Endothelial cell of umbilical vein (primary cell): ENCODE measurements at regions not wholly inside any gene's neighbourhood (a gene's known extent, or its start where the extent isn't known, plus 50 kb on each side); places are given as distances from the start of the nearest gene placed in this dataset.

Experiments used
- BruUV-seq: library from RNA; stranded (reverse); fragments of 400-500 nt; replicated peaks from 2 replicates; lab custom pipeline; 2021; lab: Mats Ljungman, UMichigan
- CTCF ChIA-PET: fragments of 300-600, 350-600 bp; sonication (Branson Sonifier 250); formaldehyde crosslinking; loops from one replicate; lab custom pipeline; 2021; ENCODE audit warnings: antibody characterized with exemption, inconsistent platforms; lab: Charles Lee
- POLR2A ChIA-PET: fragments of 300-600, 350-600 bp; sonication (Branson Sonifier 250); formaldehyde crosslinking; loops from one replicate; lab custom pipeline; 2021; ENCODE audit warnings: antibody characterized with exemption, inconsistent platforms; lab: Charles Lee
- DNase-seq: peaks from one replicate; pipeline ENCODE4 v3.0.0-alpha.2; 2011; ENCODE audit warnings: low read depth, low spot score
- FAIRE-seq: peaks from 2 replicates; lab custom pipeline; 2011; peaks lifted over from hg19 to GRCh38; lab: Jason Lieb, UNC
- H2AFZ ChIP-seq: 2 replicates; pipeline ENCODE4 v1.6.0; 2012; ENCODE audit warnings: low read depth, low read length, control low read depth, inconsistent platforms
- H3K27ac ChIP-seq: 2 replicates; pipeline ENCODE4 v1.5.1; 2011; ENCODE audit warnings: low read depth, mild to moderate bottlenecking, control low read depth, low read length, moderate library complexity; ENCODE audit not compliant: insufficient read depth
- H3K27me3 ChIP-seq, 2 experiments: 2 replicates each; pipeline versions ENCODE4 v1.6.0 to v1.6.1; 2011; ENCODE audit warnings: low read length in 2 of 2, mixed read lengths in 1 of 2; ENCODE audit not compliant: control insufficient read depth in 2 of 2, insufficient read depth in 2 of 2
- H3K36me3 ChIP-seq, 2 experiments: 2 replicates in 1 of 2; 3 replicates in 1 of 2; pipeline ENCODE4 v1.5.1; 2011; ENCODE audit warnings: low read length in 2 of 2, mild to moderate bottlenecking in 1 of 2, moderate library complexity in 1 of 2; ENCODE audit not compliant: control insufficient read depth in 2 of 2, insufficient read depth in 2 of 2; ENCODE audit errors: extremely low read depth in 1 of 2
- H3K4me1 ChIP-seq: 3 replicates; pipeline ENCODE4 v1.5.1; 2011; ENCODE audit warnings: mild to moderate bottlenecking, low read length; ENCODE audit not compliant: control insufficient read depth, insufficient read depth; ENCODE audit errors: extremely low read depth
- H3K4me2 ChIP-seq: 2 replicates; pipeline ENCODE4 v1.6.1; 2011; ENCODE audit warnings: low read length, control low read depth, mixed read lengths; ENCODE audit not compliant: insufficient read depth
- H3K4me3 ChIP-seq, 3 experiments: fragments of 200-600 bp in 1 of 3; sonication (generic), shearing (Covaris generic) in 1 of 3; replicated peaks in 1 of 3; 2 replicates each; pipeline ENCODE4 v1.5.1; 2011 to 2016; ENCODE audit warnings: control low read depth in 3 of 3, low read length in 3 of 3, mild to moderate bottlenecking in 2 of 3, inconsistent platforms in 1 of 3, low read depth in 1 of 3, moderate library complexity in 1 of 3; ENCODE audit not compliant: insufficient read depth in 1 of 3
- H3K79me2 ChIP-seq: 2 replicates; pipeline ENCODE4 v1.6.0; 2012; ENCODE audit warnings: low read length, inconsistent platforms; ENCODE audit not compliant: control insufficient read depth, insufficient read depth
- H3K9ac ChIP-seq: replicated peaks from 2 replicates; pipeline ENCODE3; 2011; ENCODE audit warnings: low read length, control low read depth; ENCODE audit not compliant: insufficient read depth; ENCODE audit errors: extremely low read depth
- H3K9me1 ChIP-seq: replicated peaks from 3 replicates; pipeline ENCODE4 v1.6.0; 2011; ENCODE audit warnings: mild to moderate bottlenecking, low read length; ENCODE audit not compliant: control insufficient read depth, insufficient read depth; ENCODE audit errors: extremely low read depth
- H3K9me3 ChIP-seq: replicated peaks from 2 replicates; pipeline ENCODE4 v1.5.1; 2012; ENCODE audit warnings: low read length, inconsistent platforms; ENCODE audit not compliant: control insufficient read depth, insufficient read depth
- H4K20me1 ChIP-seq: replicated peaks from 2 replicates; pipeline ENCODE3; 2011; ENCODE audit warnings: mild to moderate bottlenecking, low read length; ENCODE audit not compliant: control insufficient read depth, insufficient read depth; ENCODE audit errors: extremely low read depth
- EZH2 ChIP-seq: IDR thresholded peaks from 2 replicates; pipeline ENCODE4 v1.6.1; 2012; ENCODE audit warnings: borderline replicate concordance, low read depth, mild to moderate bottlenecking, moderate library complexity, low read length, inconsistent platforms; ENCODE audit not compliant: severe bottlenecking
- FOS ChIP-seq: IDR thresholded peaks from 2 replicates; pipeline ENCODE4 v1.6.1; 2011; ENCODE audit warnings: mild to moderate bottlenecking, low read length, moderate library complexity, borderline replicate concordance; ENCODE audit not compliant: insufficient read depth
- GATA2 ChIP-seq: IDR thresholded peaks from 2 replicates; pipeline ENCODE4 v1.7.0; 2011; ENCODE audit warnings: low read depth, mild to moderate bottlenecking, moderate library complexity, mixed read lengths, low read length; ENCODE audit not compliant: insufficient read length, insufficient read depth
- JUN ChIP-seq: IDR thresholded peaks from 2 replicates; pipeline ENCODE4 v1.6.1; 2011; ENCODE audit warnings: borderline replicate concordance, low read depth; ENCODE audit not compliant: insufficient read length, insufficient read depth
- MYC ChIP-seq: IDR thresholded peaks from one replicate; pipeline ENCODE4 v1.6.1; 2011; ENCODE audit warnings: mild to moderate bottlenecking, low read depth, low read length
- POLR2AphosphoS5 ChIP-seq: IDR thresholded peaks from 2 replicates; pipeline ENCODE4 v1.6.1; 2012; ENCODE audit warnings: low read depth, mild to moderate bottlenecking, control low read depth, low read length, moderate library complexity; ENCODE audit not compliant: insufficient read depth
- dilution Hi-C: fragments of 300-500 bp; cut with MboI; formaldehyde crosslinking; loops from one replicate; pipeline ENCODE4 v1.15.0; 2019; ENCODE audit warnings: low sequenced_read_pairs; ENCODE audit not compliant: extremely low pct_ligation_motif_present
- intact Hi-C: fragments of 100-400 bp; cut with micrococcal nuclease; formaldehyde crosslinking; loops from one replicate; pipeline ENCODE4 v1.10.0; 2022
- TF ChIP-seq, protein P1 (sequence below), 2 donors: IDR thresholded peaks; 1 replicate in 1 of 2; 2 replicates in 1 of 2; pipeline ENCODE4 v1.5.1; 2011; ENCODE audit warnings: low read length in 2 of 2, mild to moderate bottlenecking in 2 of 2, moderate library complexity in 2 of 2, control low read depth in 1 of 2, inconsistent platforms in 1 of 2, low read depth in 1 of 2; ENCODE audit not compliant: insufficient read depth in 1 of 2; ENCODE audit errors: extremely low read depth in 1 of 2

- no peak overlapping the region for H3K27ac ChIP-seq
- POLR2A ChIA-PET, result no interaction called here
- H3K4me1 ChIP-seq, result peaks cover 14% of the 10 kb centered on the region
- H3K36me3 ChIP-seq, result no peaks in the 10 kb centered on the region
- H3K9ac ChIP-seq, result no peak overlapping the region
- dilution Hi-C loops (no loop called here), intact Hi-C loops (loop anchor here (10.0 kb wide), 1 partner anchor 331 kb away; the partner anchor contains the start of gene NRP1)
- DNase-seq (no peak), FAIRE-seq (no peak)
- no peaks in the 10 kb centered on the region for H3K9me3 ChIP-seq
- H3K27me3 ChIP-seq, result no peaks in the 10 kb centered on the region
- no peaks in the 10 kb centered on the region for H3K9me1 ChIP-seq
- H3K4me2 ChIP-seq, result no peak overlapping the region
- TF ChIP-seq, protein P1, sequence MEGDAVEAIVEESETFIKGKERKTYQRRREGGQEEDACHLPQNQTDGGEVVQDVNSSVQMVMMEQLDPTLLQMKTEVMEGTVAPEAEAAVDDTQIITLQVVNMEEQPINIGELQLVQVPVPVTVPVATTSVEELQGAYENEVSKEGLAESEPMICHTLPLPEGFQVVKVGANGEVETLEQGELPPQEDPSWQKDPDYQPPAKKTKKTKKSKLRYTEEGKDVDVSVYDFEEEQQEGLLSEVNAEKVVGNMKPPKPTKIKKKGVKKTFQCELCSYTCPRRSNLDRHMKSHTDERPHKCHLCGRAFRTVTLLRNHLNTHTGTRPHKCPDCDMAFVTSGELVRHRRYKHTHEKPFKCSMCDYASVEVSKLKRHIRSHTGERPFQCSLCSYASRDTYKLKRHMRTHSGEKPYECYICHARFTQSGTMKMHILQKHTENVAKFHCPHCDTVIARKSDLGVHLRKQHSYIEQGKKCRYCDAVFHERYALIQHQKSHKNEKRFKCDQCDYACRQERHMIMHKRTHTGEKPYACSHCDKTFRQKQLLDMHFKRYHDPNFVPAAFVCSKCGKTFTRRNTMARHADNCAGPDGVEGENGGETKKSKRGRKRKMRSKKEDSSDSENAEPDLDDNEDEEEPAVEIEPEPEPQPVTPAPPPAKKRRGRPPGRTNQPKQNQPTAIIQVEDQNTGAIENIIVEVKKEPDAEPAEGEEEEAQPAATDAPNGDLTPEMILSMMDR (IDR thresholded peaks at IDR 0.05; ENCODE audit: extremely low read depth in 1 of 2, insufficient read depth in 1 of 2, low read depth in 1 of 2, low read length in 2 of 2), result no peak
- TF ChIP-seq POLR2AphosphoS5 (no peak), GATA2 (no peak), MYC (no peak), JUN (no peak), FOS (no peak), EZH2 (no peak)
- H3K79me2 ChIP-seq, result no peaks in the 10 kb centered on the region
- no peaks in the 10 kb centered on the region for H4K20me1 ChIP-seq
- no peak overlapping the region for H2AFZ ChIP-seq
- H3K4me3 ChIP-seq, result no peak overlapping the region
- no TSS peak for BruUV-seq
- CTCF ChIA-PET, result interaction anchor here (1.5 kb wide), 1 partner anchor 330 kb away, joined by 3 read pairs; no protein-coding TSS in a partner anchor
Observed at GRCh38 chr10:33665501-33665900, 331.0 kb upstream of the NRP1 start.
